ENCODE measurements at regions not wholly inside any gene's neighbourhood (a gene's known extent, or its start where the extent isn't known, plus 50 kb on each side); places are given as distances from the start of the nearest gene placed in this dataset.
"Not testable (repeated sequence)": the region's sequence is repeated elsewhere in the genome, so short reads cannot be mapped to it uniquely, and the experiment has no call there.

GRCh38 chrY:18664559-18664958 is 109.0 kb downstream of the HSFY2 start:
- ATAC-seq (no peak), DNase-seq (no peak)
- no peak for TF ChIP-seq CTCF (IDR thresholded peaks at IDR 0.05)
- Histone ChIP-seq H3K36me3 (no peaks in the 10 kb centered on the region), H3K4me3 (no peak overlapping the region), H3K27ac (no peak overlapping the region), H3K27me3 (no peaks in the 10 kb centered on the region), H3K9me3 (no peaks in the 10 kb centered on the region), H3K4me1 (no peaks in the 10 kb centered on the region)
- intact Hi-C loops (cut with DNase I): no loop called here

- intact Hi-C loops (cut with DNase I): no loop called here
- Histone ChIP-seq H3K4me3 (no peak overlapping the region), H3K4me1 (no peaks in the 10 kb centered on the region), H3K36me3 (no peaks in the 10 kb centered on the region), H3K27me3 (no peaks in the 10 kb centered on the region), H3K9me3 (no peaks in the 10 kb centered on the region), H3K27ac (no peak overlapping the region)
- TF ChIP-seq CTCF (IDR thresholded peaks at IDR 0.05): no peak
- ATAC-seq (no peak), DNase-seq (peak in 1 of 4 donors; percentile 26)
Measured at GRCh38 chrY:18669790-18670189, 103.7 kb downstream of the HSFY2 start.

- Histone ChIP-seq H3K9me3 (no peaks in the 10 kb centered on the region), H3K27ac (no peak overlapping the region), H3K36me3 (no peaks in the 10 kb centered on the region), H3K4me3 (no peak overlapping the region), H3K27me3 (no peaks in the 10 kb centered on the region), H3K4me1 (no peaks in the 10 kb centered on the region)
- intact Hi-C loops (cut with DNase I): no loop called here
- ATAC-seq (no peak), DNase-seq (no peak)
- no peak for TF ChIP-seq CTCF (IDR thresholded peaks at IDR 0.05)
Measured at GRCh38 chrY:18671970-18672369, 101.6 kb downstream of the HSFY2 start.

- intact Hi-C loops (cut with DNase I); H3K27ac ChIP-seq; H3K27me3 ChIP-seq; ATAC-seq; H3K36me3 ChIP-seq; H3K4me3 ChIP-seq; H3K4me1 ChIP-seq; DNase-seq; H3K9me3 ChIP-seq: not testable (repeated sequence)
Measured at GRCh38 chrY:18686027-18686426, 87.5 kb downstream of the HSFY2 start.

- H3K4me1 ChIP-seq; H3K27ac ChIP-seq; H3K36me3 ChIP-seq; ATAC-seq; DNase-seq; intact Hi-C loops (cut with DNase I); H3K9me3 ChIP-seq; H3K4me3 ChIP-seq; H3K27me3 ChIP-seq: not testable (repeated sequence)
Measured at GRCh38 chrY:18688362-18688761, 85.2 kb downstream of the HSFY2 start.

- DNase-seq; H3K27ac ChIP-seq; H3K27me3 ChIP-seq; H3K36me3 ChIP-seq; ATAC-seq; H3K4me3 ChIP-seq; intact Hi-C loops (cut with DNase I); H3K4me1 ChIP-seq; H3K9me3 ChIP-seq: not testable (repeated sequence)
Measured at GRCh38 chrY:18689420-18689819, 84.1 kb downstream of the HSFY2 start.

GRCh38 chrY:18689890-18690593 is 83.5 kb downstream of the HSFY2 start:
- H3K27ac ChIP-seq; ATAC-seq; H3K27me3 ChIP-seq; DNase-seq; H3K4me3 ChIP-seq; H3K4me1 ChIP-seq; H3K9me3 ChIP-seq; intact Hi-C loops (cut with DNase I); H3K36me3 ChIP-seq: not testable (repeated sequence)

GRCh38 chrY:18696788-18697187 is 76.7 kb downstream of the HSFY2 start:
- H3K4me1 ChIP-seq; ATAC-seq; H3K4me3 ChIP-seq; H3K27me3 ChIP-seq; H3K27ac ChIP-seq; DNase-seq; H3K9me3 ChIP-seq; H3K36me3 ChIP-seq; intact Hi-C loops (cut with DNase I): not testable (repeated sequence)

- ATAC-seq; DNase-seq; H3K4me3 ChIP-seq; H3K36me3 ChIP-seq; H3K4me1 ChIP-seq; H3K27ac ChIP-seq; H3K9me3 ChIP-seq; intact Hi-C loops (cut with DNase I); H3K27me3 ChIP-seq: not testable (repeated sequence)
Measured at GRCh38 chrY:18704198-18704597, 69.3 kb downstream of the HSFY2 start.

- intact Hi-C loops (cut with DNase I); H3K27ac ChIP-seq; H3K9me3 ChIP-seq; H3K36me3 ChIP-seq; H3K4me1 ChIP-seq; H3K4me3 ChIP-seq; DNase-seq; ATAC-seq; H3K27me3 ChIP-seq: not testable (repeated sequence)
Measured at GRCh38 chrY:18711785-18712184, 61.8 kb downstream of the HSFY2 start.

GRCh38 chrY:18713760-18714159 is 59.8 kb downstream of the HSFY2 start:
- H3K4me3 ChIP-seq; H3K27ac ChIP-seq; H3K4me1 ChIP-seq; DNase-seq; ATAC-seq; intact Hi-C loops (cut with DNase I); H3K9me3 ChIP-seq; H3K36me3 ChIP-seq; H3K27me3 ChIP-seq: not testable (repeated sequence)

Data from left lung (tissue), 4 donors.